HG03439 (cell line): ENCODE measurements at regions not wholly inside any gene's neighbourhood (a gene's known extent, or its start where the extent isn't known, plus 50 kb on each side); places are given as distances from the start of the nearest gene placed in this dataset.
"Not testable (repeated sequence)": the region's sequence is repeated elsewhere in the genome, so short reads cannot be mapped to it uniquely, and the experiment has no call there.

Experiments used
- ATAC-seq: cut with Tn5 transposase; IDR thresholded peaks from one replicate; pipeline ENCODE4 v1.9.1; 2021; ENCODE audit warnings: mild to moderate bottlenecking, moderate library complexity; ENCODE audit not compliant: unreplicated experiment

GRCh38 chr6:30832864-30833263 lies 51.5 kb upstream of the DDR1 start:
- no peak for ATAC-seq

DNA sequence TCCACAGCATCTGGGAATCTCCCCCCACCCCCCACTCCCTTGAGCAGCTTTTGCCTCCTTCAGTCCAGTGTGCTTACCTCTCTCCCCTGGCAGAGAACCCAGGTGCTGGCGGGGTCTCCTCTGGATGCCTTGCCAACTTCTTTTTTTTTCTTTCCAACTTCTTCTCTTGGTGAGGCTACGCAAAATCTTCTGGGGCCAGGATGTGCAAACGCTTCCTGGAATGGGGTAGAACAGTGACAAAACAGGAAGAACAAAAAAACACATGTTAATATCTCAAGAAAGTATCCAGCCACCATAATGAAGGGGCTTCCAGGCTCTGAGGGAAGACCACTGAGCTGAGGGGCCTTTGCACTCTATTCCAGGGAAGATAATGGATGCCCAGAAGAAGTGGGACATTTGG lies 53.9 kb upstream of the DDR1 start:
- no peak for ATAC-seq

- ATAC-seq: no peak
These were observed 54.6 kb upstream of the DDR1 start for GRCh38 chr6:30829639-30830255.

DNA sequence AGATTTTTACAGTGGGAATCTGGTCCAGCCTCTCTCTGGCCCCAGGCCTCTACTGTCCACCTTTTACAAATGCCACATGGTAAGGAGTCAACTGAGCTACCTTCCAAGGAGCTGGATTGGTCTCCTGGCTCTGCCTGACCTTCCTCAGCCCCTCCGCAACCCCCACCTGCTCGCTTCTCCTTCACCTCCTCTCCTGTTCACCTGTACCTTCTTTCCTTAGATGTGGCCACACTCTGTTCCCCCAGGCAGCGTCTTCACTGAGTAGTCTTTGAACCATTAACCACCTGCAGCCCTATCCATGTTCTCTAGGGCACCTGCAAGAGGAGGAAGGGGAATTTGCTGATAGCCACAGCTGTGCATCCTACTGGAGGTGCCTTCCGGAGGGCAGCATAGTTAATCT lies 55.3 kb upstream of the DDR1 start:
- no peak for ATAC-seq

DNA sequence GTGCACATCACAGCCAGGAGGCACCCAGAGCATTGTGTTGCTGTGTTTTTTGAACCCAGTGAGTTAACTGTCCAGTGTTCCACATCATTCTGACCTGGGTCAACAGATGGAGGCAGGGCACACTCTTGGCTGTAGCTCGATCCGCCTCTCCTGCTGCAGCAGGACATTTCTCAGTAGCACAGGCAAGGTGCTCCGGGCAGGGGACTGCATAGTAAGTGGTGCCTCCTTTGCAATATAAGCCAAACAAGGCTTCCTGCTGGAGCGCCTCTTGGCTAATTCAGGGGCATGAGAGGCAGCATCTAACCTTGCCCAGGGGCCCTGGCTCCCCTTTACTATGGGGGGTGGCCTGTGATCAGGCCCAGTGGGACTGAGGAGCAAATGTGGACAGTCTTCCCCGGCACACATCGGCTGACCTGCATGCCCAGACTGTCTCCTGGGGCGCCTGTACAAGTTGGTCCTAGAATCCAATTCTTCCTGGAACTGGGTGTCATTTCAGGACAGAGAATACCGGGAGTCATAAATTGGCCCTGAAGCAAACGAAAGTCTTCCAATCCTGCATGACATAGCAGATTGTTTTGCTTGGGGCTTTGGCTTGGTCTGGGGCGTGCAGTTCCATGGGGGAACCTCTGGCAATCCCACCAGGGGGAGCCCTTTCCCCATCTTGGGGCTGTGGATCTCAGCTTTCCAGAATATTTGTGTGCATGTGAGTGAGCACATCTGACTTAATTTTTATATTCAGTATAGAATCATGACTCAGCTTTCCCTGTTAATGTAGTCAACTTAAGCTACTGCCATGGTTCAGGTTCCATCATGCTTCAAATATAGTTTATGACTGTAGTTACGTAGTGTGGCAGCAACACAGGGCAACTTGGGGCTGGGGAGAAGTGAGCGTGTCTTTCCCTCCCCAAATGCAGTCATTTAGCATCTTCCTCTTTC lies 56.0 kb upstream of the DDR1 start:
- ATAC-seq: no peak

DNA sequence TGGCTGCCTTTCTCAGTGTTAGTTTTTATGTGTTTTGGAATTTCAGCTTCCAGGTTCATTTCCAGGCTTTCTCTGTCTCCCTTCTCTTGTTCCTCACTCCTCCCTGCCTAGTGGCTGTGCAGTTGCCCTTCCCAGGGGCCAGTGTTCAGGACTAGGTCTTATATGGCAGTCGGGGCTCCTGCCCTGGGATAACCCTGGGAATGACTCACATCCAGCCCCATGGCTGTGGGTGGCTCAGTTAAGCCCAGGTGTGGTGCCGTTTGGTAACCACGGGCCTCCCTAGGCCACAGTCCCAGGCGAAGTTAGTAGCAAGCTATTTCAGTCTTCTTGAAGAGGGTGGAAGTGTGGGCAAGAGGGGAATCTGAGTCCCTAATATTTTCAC lies 57.4 kb upstream of the DDR1 start:
- no peak for ATAC-seq

DNA sequence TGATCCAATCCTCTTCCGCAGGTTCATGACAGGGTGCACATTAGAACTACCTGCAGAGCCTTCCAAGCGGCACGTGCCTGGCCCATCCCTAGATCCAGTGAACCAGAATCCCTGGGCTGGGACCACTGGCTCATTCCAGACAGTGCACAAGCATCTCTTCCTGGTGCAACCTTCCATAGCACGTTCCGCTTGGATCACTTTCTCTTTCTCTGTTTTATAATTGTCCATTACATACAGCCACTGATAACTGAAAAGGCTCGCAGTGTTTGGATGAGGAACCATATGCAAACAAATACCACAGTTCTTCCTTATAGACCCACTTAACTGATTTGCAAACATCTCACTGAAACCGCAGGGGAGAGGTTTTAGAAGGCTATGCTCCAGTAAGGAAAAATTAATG lies 59.6 kb upstream of the DDR1 start:
- ATAC-seq: no peak

GRCh38 chr6:30823534-30823865 lies 60.8 kb upstream of the DDR1 start:
- ATAC-seq: no peak

DNA sequence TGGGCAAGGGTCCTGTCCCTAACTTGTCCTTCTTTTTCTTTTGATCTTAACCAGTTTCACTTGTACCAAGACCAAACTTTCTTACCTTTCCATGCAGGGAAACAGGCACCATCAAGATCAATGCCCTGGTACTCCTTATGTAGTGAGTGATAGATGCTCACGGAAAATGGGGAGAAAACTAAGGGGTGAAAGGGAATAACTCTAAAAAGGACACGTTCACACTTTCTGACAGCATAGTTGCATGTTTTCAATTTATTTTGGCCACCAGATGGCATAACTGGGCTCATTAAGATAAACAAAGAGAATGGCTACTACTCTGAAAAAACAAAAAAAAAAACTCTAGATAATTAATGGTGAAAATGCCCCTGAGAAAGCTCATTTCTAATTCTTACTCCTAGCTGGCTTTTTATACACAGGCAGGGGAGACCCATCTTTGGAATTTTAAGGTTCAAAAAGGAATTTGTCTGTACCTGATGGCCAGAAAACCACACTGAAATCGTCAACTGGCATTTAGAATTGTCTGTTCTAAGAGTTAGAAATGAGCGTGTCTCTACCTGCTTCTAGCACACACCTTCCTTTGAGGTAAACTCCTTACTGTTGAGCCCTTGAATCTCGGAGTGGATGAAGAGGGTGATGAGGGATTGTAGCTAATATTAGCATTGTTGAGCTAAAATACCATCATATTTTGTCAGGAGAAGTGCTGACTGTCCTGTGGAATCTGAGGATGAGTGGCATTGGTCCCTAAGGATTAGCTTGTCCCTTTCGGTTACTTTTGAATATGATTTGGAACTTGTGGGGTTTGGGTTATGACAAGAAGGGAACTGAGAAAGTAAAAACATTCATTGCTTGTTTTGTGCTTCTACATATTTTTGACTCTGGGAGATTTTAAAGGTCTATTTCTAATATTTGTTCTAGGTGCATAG lies 62.2 kb upstream of the DDR1 start:
- ATAC-seq: no peak

DNA sequence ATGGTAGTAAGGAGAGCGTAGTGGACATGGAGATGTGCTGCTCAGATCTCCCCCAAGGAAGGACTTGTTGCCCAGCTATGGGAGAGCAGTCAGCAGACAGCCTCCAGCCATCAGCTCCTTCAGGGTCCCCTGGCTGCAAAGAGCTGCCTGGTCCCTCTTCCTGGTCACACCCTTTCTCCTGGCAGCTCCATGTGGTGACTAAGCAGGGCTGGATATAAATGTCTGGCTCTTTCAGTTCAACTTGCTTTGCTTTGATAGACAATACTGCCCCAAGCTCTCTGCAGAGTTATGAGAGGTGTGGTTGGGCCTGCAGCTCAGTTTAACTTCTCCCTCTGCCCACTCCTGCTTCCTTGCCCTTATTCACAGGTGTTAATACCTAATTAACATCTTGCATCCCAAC lies 64.1 kb upstream of the DDR1 start:
- ATAC-seq: no peak

- no peak for ATAC-seq
These were observed 64.9 kb upstream of the DDR1 start for GRCh38 chr6:30819297-30819917.

GRCh38 chr6:30818391-30818841 lies 65.9 kb upstream of the DDR1 start:
- no peak for ATAC-seq

DNA sequence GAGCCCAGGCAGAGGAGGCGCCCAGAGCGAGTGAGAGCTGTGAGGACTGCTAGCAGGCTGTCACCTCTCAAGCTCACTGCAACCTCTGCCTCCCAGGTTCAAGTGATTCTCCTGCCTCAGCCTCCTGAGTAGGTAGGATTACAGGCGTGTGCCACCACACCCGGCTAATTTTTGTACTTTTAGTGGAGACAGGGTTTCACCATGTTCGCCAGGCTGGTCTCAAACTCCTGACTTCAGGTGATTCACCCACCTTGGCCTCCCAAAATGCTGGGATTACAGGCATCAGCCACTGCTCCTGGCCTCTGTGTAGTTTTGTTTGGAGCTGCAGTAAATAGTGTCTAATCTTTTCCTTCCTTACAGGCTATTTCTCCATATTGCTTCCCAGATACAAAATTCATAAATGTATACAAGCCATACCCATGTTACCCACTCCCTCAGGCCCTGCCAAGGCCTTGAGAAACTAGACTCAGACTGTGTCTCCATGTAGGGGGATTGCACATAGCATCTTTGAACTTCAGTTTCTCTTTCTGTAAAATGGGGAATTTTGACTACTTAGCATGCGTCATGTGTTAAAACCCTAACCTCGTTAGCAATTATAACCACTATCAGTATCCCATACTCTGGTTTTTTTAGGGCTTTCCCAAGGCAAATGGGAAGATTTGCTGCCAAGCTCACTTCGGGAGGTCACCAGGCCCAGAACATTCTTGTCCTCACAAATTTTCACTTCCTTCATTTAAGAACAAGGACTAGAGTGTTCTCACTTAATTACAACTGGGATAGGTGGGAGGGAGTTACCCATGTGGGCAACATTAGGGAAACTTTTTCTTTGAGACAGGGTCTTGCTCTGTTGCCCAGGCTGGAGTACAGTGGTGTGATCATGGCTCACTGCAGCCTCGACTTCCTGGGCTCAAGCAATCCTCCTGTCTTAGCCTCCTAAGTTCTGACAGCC lies 67.3 kb upstream of the DDR1 start:
- no peak for ATAC-seq

DNA sequence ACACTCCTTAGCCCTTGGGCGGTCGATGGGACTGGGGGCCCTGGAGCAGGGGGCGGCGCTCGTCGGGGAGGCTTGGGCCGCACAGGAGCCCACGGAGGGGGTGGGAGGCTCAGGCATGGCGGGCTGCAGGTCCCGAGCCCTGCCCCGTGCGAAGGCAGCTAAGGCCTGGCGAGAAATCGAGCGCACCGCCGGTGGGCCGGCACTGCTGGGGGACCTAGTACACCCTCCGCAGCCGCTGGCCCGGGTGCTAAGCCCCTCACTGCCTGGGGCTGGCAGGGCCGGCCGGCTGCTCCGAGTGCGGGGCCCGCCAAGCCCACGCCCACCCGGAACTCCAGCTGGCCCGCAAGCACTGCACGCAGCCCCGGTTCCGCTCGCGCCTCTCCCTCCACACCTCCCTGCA lies 68.0 kb upstream of the DDR1 start:
- not testable (repeated sequence) for ATAC-seq

DNA sequence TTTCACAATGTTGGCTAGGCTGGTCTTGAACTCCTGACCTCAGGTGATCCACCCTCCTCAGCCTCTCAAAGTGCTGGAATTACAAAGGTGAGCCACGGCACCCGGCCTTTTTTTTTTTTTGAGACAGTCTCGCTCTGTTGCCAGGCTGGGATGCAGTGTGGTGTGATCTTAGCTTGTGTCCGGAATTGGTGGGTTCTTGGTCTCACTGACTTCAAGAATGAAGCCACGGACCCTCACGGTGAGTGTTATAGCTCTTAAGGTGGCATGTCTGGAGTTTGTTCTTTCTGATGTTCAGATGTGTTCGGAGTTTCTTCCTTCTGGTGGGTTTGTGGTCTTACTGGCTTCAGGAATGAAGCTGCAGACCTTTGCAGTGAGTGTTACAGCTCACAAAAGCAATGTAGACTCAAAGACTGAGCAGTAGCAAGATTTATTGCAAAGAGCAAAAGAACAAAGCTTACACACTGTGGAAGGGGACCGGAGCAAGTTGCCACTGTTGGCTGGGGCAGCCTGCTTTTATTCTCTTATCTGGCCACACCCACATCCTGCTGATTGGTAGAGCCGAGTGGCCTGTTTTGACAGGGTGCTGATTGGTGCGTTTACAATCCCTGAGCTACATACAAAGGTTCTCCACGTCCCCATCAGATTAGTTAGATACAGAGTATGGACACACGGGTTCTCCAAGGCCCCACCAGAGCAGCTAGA lies 69.1 kb upstream of the DDR1 start:
- not testable (repeated sequence) for ATAC-seq

- no peak for ATAC-seq
These were observed 69.9 kb upstream of the DDR1 start for GRCh38 chr6:30814146-30815040.

DNA sequence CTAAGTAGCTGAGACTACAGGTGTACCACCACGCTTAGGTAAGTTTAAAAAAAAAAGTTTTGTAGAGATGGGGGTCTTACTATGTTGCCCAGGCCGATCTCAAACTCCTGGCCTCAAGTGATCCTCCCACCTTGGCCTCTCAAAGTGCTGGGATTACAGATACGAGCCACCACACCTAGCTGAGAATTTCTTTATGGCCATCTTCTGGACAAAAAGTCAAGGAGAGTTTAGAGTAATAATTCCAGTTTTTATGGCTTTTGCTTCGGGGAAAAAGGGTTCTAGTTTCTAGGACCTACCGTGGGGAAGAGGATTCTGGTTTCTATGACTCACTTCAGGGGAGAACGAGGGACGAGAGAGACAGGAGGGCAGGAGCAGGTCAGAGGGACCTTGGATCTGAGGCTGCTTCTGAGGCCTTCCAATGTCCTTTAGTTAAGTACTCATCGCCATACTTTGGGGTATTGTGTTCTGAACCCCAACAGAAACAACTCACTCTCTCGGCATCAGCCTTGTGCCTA lies 69.3 kb upstream of the IER3 start:
- ATAC-seq: no peak

- peak; percentile 92 for ATAC-seq
These were observed 66.5 kb upstream of the IER3 start for GRCh38 chr6:30810813-30811339.
